ENCODE measurements at regions not wholly inside any gene's neighbourhood (a gene's known extent, or its start where the extent isn't known, plus 50 kb on each side); places are given as distances from the start of the nearest gene placed in this dataset.

DNA sequence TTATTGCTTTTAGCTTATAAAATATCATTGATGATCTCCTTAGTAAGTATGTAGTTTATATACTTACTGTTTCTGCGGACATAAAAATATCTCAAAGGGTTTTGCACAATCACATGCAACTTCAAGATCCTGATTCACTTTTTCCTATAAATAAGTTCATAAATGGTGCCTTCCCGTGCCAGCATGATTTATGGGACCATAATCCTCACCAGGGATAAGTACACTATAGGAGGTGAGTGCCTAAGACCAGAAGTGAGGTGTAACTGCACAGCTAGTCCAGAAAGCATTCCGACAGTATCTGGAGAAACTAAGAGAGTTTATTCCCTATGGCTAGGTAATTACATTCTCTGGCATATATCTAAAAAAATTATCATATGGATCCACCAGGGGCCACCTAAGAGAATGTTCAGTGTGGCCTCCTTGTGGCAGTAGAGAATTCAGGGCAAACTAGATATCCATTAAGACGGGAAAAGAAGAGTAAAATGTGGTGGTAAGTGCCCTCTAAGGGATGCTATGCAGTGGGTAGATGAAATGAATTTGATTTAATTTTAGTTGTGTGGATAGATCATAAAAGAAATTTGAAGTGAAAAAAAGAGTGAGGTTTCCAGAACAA lies 402.5 kb upstream of the SLC24A2 start:
- no peak for DNase-seq

DNA sequence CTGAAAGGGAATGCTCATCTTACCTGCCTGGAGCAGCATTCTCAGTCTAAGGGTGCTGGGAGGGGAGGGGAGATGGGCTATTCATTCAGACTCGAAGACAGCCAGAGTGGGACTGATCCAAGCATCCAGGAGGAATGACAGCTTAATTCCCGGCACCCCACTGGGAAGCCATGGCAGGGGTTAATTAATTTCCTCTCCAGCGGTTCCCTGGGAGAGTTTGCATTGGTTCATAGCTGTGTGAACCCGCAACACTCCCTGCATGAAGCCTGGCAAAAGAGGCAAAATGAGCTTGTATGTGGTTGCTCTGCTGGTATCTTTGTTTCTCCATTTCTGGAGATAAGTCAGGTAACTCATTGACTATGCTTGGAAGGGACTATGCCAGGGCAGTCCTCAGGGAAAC lies 401.0 kb upstream of the SLC24A2 start:
- peak; percentile 73 for DNase-seq

DNA sequence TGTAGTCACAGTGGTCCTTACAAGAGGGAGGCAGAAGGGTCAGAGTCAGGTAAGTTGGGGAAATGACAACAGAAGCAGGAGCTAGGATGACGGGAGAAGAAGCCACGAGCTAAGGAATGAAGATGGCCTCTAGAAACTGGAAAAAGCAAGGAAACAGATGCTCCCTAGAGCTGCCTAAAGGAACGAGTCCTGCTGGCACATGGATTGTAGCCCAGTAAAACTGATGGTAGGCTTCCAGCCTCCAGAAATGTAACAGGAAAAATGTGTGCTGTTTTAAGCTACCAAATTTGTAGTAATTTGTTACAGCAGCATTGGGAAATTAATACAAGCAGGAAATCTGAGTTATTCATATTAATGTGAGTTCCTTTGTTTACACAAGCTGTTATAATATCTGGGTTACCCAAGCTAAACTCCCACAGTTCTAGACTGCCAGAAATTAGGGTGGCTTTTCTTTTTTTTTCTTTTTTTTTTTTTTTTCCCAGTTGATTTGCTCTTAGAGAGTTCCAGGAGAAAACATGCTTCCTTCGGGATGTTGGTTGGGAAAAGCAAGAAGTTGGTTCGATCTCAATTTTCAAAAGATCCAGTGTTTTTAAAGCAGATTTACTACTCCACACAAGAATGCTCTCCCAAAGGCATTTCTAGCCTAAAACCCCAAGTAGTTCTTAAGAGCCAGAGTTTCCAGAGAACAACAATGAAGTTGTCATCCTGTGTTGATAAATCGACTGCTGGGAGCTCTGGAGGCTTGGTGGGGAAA lies 400.0 kb upstream of the SLC24A2 start:
- no peak for DNase-seq

DNA sequence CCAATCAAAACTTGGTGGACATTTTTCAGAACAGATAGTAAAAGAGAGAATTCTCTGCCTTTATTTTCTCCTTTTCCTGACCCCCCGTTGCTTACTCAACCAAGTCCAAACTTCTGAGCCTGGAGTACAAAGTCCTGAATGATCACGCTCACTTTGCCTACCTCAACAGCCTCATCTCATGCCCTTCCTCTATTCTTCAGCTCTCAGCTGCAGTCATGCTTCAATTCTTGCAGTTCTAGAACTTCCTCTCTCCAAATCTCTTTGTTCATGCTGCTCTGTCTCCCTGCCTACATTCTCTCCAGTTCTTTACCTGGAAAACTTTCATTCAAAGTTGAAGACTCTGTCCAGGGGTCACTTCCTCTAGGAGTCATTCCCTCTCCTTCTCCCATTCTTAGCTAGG lies 398.5 kb upstream of the SLC24A2 start:
- no peak for DNase-seq

DNA sequence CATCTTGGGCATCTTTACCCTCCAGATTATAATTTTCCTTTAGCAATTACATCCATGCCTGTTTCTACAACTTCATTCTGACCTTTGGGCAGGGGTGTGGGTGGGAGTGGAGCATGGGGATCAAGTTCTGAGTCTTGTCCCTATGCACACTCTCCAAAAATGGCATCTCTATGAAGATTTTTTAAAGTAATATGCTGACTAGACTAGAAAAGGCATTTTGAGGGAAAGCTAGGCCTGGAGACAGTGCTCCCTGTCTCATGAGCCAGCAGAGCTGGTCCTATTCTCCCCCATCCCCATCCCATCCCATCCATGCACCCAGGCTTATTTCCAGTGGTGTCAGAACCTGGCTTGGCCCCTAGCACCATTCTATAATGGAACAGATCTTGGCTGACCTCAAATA lies 398.0 kb upstream of the SLC24A2 start:
- DNase-seq: no peak

DNA sequence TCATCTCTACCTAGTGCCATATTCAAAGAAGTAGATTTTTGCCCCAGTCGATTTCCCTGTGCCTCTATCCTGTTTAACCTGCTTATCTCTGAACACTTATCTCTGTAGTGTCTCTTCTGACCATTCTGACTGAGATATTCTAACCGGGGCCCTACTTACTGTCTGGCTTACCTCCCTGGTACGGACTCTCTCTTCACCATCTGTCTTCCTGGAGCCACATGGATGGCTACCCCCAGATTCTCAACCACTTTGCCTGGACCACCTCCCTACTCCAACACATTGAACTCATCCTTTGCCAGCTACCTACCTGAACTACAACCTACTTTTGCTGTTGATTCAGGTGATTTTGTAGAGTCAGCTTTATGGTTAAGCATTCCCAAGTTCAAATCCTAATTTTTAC lies 397.4 kb upstream of the SLC24A2 start:
- DNase-seq: no peak

DNA sequence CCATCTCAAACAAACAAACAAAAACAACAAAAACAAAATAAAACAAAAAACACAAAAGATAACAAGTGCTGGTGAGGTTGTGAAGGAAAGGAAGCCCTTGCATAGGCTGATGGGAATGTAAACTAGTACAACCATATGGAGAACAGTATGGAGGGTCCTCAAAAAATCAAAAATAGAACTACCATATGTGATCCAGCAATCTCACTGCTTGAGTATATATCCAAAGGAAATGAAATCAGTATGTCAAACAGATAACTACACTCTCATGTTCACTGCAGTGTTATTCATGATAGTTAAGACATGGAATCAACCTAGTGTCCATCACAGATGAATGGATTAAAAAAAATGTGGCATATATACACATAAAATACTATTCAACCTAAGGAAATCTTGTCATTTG lies 395.7 kb upstream of the SLC24A2 start:
- DNase-seq: no peak

DNA sequence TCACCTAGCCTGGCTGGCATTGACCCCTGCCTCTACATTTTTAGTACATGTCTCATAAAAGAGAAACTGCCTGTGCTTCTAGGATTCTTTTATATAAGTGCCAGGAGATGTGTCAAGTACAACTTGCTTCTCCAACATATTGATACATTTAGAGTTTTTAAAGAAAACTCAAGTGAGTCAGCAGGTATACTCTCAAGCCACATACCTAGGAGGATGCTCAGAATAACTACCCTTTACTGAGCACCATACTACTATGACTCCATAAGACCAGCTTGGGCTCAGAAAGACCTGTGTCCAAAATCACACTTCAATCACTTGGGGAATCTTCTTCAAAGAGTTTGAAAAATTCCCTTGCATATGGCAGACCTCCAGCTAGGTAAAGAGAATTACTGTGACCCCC lies 389.8 kb upstream of the SLC24A2 start:
- DNase-seq: no peak

DNA sequence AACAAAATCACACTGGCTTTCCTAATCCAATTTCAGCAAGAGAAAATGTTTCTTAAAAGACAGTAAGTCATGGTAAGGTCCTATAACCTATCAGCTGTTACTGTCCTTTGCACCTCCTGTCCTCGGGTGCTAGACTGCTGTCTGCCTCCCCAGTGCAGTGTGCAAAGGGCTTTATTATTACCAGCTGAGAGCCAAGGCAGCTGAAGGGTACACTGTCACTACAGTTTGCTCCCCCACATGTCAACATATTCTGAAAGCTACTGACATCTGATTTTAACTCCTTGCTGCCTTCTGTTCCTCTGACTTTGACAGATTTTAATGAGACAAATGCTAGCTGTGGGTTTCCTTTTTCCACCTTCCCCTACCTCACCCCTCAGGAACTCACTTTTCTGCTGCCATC lies 389.4 kb upstream of the SLC24A2 start:
- no peak for DNase-seq

DNA sequence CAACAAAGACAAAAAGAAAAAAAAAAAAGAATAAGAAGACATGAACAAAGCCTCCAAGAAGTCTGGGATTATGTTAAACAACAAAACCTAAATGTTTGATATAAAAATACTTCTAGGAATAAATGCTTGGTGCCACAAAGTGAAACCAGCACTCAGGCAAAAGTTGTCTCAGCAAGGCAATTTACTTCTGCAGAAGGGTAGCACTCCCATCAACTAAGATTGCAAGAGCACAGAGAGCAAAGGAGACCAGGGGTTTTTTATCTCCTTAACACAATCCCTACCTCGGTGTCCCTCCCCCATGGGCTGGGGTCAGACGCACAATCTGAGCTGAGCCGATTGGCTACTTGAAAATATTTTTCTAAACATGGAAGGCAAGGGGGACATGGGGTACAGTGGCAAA lies 381.3 kb upstream of the SLC24A2 start:
- no peak for DNase-seq

DNA sequence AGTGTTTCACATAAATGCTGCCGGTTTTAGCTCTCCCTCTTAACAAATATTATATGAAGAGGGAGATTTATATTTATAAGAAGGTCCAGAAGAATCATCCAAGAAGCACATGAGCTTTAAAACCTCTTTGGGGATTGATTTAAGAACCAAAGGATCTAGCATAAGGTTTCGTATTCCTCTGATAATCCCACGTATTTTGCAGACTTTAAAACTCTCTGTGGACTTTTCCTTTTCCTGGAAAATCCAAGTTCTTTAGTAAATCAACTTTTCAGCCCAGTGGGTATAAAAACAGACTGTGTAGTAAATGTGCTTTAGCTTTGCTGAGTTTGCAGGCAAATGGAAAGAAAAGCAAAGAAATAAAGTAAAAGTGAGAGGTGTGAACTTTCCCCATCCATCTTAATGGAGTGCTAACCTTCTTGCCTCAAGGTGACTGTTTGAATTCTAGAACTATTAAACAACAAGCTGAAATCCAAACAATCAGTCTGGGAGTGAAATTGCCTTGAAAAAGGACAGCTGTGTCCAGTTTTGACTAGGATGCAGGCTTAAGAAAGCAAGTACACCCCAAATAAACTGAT lies 363.4 kb upstream of the SLC24A2 start:
- no peak for DNase-seq

DNA sequence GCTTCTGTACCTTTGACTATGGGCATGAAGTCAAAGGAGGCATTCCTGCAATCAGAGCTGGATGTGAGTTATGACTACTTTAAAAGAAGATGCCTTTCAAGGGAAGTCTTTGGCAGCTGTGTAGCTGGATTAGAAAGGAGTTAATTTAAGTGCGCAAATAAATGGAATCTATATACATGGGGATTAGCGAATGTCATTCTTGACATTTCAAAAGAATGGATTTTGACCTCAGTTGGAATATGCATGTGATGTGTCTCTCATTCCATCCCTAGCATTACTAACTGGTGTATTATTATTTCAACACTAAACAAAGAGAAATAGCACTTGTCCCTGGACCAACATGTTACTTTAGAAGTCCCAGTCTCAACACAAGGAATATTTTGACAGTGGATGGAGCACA lies 359.6 kb upstream of the SLC24A2 start:
- DNase-seq: no peak

DNA sequence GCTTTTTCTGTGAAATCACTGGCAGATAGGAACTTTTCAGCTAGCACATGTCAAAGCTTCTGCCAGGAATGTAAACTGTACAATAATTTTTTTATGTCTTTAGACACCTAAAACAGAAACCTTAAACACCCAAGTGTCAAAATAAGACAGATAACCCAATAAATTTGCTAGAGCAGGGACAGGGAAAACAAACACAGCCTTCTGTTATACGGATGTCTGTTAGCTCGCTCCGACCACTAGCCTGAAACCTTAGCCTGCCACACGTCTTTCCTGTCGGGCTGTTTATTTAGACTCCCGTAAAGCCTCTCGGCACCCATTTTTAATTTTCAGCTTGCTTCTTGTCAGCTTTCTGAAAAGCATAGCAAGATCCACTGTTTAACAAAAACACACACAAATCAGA lies 355.4 kb upstream of the SLC24A2 start:
- DNase-seq: peak; percentile 26

DNA sequence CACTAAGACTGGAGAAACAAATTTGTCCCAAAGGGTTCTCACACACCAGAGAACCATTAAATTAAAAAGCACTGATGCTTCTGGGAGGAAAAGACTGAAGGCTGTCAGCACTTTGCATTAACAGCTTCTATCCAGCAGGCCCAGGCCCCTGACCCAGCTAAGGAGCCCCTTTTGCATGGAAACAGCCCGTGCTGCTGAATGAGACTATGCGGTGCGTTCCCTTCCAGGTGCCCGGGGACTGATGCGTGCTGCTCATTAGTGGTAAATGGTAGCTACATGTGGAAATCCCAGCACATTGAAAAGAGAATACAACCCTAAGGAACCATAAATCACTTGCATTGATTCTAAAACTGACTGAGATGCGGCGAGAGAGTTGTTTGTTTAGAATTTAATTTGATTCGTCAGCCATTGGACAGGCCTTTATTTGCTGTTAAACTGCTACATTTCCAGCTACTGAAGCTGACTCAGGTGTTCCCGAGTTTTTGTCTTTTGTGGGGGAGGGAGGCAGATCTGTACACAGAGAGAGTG lies 351.0 kb upstream of the SLC24A2 start:
- DNase-seq: peak; percentile 47

DNA sequence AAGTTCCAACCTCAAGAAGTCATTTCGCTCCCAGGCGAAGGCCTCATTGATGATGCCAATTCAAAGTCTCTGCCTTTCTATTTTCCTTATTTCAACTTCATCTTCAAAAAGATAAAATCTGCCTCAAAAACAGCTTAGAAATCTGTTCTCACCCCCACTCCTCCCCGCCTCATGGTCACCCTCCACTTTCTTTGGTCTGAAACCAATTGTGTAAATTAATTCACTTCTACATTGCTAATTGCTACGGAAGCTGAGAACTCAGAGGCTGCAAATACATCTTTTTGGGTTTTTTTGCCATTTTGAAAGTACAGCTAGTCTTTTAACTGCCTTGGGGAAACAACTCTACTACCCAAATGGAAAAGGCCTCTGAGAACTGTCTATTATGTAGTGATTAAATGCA lies 350.0 kb upstream of the SLC24A2 start:
- no peak for DNase-seq

DNA sequence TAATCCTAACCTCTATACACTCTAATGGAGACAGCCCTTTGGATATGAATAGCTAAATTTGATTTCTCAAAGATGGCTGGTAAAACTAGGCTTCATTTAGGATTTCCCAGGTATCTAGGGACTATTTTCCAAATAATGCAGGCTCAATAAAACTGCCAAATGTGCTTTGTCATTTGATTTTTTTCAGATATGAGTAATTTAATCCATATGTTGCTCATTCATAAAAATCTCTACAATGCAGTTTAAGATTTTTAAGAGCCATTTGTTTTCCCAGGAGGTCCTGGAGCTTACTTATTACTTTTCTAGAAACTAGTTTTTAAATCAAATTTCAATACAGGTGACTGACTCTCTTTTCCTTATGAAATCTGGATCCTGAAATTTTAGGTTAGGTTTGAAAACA lies 349.3 kb upstream of the SLC24A2 start:
- no peak for DNase-seq

DNA sequence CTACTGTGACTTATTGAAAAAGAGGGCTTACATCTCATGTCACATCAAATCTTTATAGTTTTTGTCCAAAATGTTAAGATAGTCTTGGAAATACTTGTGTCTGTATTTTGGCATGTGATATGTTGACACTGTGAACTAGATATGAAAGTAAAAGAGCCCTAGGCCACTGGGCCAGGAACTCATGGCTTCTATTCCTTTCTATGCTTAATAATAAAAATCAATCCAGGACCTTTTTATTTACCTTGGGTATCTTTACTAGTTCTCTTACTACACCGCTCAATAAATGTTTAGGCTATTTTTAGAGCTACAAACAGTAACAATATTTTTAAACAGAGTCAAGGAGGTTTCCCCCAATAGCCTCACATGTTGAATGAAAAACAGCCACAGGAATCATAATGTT lies 348.6 kb upstream of the SLC24A2 start:
- DNase-seq: no peak

DNA sequence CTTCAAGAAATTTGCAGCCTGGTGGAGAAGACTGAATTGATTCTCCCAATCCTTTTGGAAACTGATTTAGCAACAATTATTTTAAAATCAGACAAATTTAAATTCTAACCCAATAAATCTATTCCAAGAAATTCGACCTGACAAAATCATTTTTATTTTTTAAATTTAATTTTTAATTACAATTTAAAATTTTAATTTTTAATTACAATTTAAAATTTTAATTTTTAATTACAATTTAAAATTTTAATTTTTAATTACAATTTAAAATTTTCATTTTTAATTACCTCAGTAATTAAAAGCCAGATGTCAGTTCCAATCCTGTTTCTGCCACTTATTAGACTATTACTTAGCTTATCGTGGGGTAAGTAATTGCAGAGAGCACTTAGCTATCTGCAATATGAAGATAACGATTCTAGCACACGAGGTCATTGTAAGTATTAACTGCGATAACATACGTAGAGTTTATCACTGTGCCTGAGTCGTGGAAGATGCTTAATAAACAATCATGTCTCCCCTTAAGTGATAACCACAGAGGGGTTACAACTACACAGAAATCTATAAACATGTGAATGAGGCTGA lies 346.4 kb upstream of the SLC24A2 start:
- DNase-seq: no peak

DNA sequence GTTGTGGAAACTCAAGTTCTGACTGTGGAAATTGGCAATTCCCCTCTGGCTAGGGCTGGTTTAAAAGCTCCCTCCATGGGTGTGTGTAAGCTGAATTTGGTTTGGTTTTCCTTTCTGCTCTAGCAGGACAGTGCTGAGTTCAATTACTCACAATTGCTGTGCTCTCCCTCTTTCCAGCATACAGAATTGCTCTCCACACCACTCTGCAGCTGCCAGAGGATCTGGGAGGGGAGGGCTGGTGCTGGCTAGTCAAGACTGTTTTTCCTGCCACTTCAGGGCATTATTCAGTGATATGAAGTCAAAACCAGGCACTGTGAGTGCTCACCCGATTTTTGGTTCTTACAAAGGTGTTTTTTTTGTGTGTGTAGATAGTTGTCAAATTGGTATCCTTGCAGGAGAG lies 336.9 kb upstream of the SLC24A2 start:
- peak; percentile 32 for DNase-seq

DNA sequence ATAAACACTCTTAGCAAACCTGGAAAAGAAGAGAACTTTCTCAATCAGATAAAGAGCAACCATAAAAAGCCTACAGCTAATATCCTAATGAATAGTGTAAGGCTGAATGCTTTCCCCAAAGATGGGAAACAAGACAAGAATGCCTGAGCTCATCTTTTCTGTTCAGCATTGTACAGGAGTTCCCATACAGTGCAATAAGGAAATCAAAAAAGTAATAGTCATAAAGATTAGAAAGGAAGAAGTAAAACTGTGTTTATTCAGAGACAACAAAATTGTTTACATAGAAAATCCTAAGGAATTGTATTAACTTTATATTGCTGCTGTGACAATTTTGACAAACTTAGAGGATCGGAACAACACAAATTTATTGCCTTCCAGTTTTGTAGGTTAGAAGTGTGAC lies 330.7 kb upstream of the SLC24A2 start:
- DNase-seq: no peak

DNA sequence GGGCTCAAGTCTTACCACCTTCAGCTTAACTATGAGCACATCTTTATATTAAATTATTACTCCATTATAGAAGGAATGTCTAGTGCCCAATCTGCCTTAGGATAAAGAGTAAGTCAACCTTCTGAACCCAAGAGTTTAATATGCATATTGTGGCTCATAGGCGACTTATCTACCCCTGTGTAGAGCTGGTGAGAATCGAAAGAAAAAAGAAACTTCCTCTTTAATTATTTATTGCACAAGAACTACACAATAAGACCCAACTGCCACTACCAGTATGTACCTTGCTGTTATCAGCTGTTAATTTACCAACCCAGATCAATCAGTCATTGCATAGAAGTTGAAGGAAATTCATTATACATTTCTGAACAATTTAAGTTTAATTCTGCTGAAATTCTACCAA lies 329.1 kb upstream of the SLC24A2 start:
- DNase-seq: no peak

DNA sequence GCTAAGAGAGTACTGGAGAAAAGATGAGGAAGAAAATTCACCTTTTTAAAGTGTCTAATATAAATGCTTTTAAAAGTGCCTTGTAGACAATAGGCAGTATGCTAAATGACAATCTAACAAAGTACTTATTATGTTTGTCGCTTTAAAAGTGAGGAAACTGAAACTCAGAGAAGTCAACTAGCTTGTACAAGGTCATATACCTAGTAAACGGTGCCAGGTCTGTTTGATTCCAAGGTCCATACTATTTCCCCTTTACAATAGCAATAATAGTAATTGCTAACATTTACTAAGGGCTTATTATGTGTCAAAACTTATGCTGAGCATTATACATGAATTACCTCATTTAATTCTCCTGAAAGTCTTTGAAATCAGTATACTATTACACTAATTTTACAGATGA lies 328.6 kb upstream of the SLC24A2 start:
- no peak for DNase-seq

DNA sequence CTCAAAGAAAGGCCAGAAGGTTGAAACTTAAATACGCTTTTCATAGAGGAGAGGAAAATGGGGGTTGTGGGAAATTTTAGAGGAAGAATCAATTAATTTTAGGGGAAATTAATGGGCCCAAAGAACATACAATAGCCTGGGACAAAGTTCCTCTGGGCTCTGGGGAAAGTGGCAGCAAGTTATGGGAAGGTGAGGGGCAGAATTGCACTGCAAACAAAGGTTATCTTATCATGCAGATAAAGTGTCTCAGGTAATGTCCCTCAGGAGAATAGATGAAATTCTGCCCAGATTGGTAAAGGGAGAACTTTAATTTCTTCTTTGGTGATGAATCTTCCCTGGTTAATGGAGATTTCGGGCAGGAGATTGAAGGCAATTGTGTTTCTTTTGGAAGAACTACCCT lies 326.1 kb upstream of the SLC24A2 start:
- DNase-seq: no peak

DNA sequence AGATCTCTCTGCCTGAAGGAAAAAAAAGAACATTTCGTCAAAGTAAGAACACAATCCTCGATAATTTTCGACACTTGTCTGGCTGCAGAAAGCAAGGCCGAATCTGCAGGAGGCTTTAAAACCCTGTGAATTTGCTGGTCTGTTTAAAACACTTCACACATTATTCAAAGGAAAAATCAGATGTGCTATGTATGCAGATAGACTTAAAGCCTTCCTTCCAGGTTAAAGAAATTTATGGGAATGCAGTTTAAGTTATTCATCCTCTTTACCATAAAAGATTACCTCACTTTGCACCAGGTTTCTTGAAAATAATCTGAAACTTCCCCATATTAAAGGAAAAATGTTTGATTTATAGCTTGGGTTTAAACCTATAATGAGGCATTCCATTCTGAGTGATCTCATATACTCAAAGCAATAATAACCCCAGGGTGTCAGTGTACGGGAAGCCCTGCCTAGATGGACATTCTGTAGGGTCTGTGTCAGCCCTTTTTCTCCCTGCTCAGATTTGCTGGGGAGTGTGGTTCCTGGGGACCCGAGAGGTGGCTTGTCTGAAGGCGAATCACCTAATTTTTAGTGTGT lies 323.5 kb upstream of the SLC24A2 start:
- no peak for DNase-seq
